ENCODE measurements at regions not wholly inside any gene's neighbourhood (a gene's known extent, or its start where the extent isn't known, plus 50 kb on each side); places are given as distances from the start of the nearest gene placed in this dataset.
"Not testable (repeated sequence)": the region's sequence is repeated elsewhere in the genome, so short reads cannot be mapped to it uniquely, and the experiment has no call there.

DNA sequence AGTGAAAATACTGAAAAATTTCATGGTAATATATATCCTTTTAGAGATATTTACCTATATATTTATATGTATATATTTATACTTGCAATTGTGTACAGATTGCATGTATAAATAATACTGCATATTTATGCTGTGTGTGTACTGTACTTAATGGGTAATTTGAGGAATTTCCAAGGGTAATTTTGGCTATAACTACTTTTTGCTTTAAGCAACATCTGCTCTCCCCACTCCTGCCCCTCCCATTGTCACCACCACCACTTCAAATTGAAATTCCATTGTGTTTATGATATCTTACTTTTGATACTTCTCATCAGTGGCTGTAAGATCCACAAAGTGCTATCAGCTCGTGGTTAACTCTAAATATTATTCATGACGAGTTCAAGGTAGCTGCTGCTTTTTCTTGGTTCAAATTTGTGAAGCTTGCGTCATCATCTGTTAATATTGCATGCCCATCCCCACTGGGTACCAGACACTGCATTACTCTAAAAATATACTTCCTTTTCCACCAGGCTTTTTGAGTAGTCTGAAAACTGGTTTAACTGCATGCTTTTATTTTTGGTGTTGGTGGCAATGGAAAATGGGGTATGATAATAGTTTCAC is 91.7 kb upstream of the MITF start:
- DNase-seq (ENCODE audit: low read depth) = no peak

DNA sequence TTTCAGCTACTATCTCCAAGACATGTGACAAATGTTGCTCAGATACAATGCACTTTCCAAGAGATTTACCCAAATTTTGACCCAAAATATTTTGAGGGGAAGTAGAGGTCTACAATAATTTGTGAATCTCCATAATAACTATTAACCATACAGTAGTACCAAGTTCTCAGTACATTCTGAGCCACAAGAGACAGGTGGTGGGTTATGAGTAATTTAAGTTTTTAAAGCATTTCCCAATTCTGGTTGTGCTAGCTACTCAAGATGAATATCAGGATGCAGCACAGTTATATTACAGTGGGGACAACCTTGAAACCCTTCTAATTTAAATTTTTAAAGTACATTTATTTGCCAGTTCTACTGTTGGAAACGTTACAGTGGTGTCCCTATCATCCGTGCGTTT is 92.2 kb upstream of the MITF start:
- DNase-seq (ENCODE audit: low read depth) = no peak

DNA sequence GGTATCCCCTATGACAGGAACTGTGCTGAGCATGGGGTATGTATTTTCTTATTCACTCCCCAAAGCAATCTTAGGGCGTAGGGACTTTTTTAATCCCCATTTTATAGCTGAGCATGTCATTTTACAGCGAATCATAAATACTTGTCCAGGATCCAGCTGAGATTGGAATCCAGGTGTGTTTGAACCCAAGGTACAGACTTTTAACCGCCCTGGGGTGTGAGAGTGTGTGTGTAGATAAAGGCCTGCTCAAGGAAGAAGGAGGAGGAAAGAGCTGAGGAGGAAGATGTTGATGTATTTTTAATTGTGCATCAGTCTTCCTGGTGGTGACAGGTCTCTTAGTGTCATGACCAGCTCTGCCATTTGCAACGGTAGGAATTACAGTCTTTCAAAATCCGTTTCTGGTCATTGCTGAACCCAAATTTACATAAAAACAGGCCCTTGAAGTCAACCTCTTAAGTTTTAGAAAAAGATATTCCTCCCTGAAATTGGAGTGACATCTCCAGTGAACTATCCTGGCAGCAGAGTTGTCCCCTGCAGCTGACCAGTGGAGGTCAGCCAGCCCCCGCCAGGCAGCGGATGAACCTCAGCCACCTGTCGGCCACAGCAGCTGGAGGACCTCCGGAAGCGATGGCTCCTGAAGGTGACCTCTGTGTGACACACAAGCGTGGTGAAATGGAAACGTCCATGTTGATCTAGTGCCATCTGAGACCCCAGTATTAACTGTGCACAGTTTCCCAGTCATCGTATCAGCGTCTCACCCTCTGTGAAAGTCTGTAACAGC is 92.8 kb upstream of the MITF start:
- no peak for DNase-seq (ENCODE audit: low read depth)

GRCh38 chr3:69642606-69643005 is 96.7 kb upstream of the MITF start:
- no peak for DNase-seq (ENCODE audit: low read depth)

- DNase-seq (ENCODE audit: low read depth) = no peak
These were observed 99.4 kb upstream of the MITF start for GRCh38 chr3:69639851-69640250.

DNA sequence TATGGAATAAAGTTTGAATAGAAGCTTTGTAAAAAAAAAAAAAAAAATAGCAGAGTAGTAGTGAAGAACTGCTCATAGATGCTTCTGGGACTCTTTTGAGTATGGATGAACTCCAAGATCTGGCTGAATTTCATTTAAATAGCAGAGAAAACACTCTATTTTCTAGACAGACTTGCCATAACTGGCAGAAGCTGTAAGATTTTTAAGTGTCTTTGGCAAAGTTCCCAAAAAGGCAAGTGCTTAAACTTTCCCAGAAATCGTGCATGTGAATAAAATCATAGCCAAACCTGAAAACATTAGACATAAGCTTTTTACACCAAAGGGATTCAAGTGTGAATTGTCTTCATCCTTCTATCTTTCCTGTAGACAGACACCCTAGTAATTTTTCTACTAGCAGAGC is 110.3 kb upstream of the MITF start:
- no peak for DNase-seq (ENCODE audit: low read depth)

GRCh38 chr3:69613286-69613685 is 126.0 kb upstream of the MITF start:
- no peak for DNase-seq (ENCODE audit: low read depth)

DNA sequence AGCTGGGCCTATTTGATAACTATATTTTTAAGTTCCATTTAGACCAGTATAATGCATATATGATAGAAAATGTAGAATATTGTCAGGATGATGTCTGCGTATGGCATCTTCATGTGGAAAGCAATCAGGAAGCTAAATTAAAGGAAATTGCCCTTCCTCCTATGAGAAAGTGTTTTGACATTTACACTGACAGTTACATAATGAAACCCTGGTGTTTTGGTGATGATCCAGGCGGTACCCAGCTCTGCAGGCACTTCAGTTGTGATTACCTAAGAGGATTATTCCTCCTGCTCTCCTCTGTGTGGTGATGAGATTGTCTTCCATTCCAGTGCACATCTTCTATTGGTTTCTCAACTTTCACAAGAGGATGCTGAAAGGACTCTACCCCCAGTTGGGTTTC is 126.5 kb upstream of the MITF start:
- no peak for DNase-seq (ENCODE audit: low read depth)

GRCh38 chr3:69609566-69609965 is 129.7 kb upstream of the MITF start:
- not testable (repeated sequence) for DNase-seq (ENCODE audit: low read depth)

DNA sequence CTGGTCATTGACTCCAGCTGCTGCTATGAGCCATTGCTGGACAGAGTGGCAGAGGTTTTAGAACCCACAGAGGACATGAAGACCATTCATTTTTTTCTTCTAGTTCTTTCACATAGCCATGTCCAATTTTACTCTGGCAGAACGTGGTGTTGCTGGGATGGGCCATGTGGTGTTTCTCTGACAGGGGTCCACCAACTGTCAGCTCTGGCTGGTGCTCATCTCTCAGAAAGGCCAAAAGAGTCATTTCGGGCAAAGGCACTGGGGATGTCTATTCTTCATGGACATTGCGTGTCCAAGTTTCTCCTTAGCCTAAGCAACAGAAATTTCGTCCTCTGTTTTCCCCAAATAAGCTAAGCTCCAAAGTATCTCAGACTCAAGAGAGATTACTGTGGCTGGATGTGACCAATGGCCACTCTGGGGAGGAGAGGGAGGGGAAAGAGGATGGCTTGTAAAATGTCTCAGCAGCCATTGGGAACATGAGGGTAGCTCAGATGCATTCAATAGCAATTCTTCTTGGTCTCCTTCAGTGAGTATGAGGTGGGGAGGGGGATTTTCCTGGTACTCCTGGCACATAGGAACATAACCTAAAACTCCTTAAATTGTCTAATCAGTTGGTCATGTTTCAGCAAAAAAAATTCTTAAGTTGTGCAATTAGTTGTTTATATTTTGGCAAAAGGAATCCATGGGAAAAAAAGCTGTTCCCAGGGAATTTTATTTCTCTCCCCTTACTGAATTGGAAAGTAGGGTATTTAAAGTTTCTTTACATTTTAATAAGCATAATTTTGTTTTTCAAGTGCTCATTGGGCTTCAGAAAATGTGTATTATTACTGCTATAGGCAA is 131.6 kb upstream of the MITF start:
- DNase-seq (ENCODE audit: low read depth) = no peak

DNA sequence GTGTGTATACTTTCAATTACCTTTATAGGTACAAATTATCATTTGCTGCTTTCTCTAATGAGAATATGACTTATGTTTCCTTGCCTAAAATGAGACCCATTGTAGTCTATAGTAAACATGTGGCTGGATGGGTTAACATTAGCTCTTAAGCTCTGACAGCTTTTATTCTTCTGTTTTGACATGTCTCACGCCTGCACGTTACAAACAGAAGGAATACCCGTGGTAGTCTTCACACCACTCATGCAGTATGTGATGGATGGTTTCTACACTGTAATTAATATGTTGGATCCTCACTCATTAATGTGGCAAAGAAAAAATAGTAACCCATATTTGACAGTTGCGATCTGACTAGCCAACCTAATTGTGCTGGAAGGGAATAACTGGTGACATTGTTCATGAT is 133.4 kb upstream of the MITF start:
- DNase-seq (ENCODE audit: low read depth) = no peak

DNA sequence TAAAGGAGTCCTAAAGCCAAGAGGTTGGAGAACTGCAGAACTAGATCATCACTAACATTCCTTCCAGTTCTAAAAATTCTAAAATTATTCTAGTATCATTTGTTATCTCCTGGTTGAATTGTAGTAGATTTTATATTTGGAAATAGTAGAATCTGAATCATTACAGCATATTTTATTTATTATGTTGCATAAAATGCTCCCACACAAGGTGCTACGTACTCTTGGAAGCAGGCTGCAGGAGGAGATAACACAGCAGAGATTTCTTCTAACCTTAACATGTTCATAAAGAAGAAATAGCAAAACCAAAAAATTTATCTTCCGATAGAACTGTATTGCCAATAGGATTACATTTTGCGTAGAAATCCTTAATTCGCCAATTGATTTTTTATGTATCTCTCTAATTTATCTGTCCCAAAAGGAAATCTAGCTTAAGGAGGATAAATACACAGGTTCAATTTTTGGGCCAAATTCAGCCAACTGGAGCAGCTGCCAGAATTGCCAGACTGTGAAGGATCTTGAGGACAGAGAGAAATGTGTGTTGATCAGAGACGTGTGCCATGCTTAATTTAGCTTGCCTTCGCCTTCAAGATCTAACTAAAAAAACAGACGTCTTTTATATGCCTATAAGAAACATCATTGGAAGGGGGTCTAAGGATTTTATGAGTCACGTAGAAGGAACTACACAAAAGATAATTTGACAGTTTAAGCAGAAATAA is 134.4 kb upstream of the MITF start:
- no peak for DNase-seq (ENCODE audit: low read depth)

DNA sequence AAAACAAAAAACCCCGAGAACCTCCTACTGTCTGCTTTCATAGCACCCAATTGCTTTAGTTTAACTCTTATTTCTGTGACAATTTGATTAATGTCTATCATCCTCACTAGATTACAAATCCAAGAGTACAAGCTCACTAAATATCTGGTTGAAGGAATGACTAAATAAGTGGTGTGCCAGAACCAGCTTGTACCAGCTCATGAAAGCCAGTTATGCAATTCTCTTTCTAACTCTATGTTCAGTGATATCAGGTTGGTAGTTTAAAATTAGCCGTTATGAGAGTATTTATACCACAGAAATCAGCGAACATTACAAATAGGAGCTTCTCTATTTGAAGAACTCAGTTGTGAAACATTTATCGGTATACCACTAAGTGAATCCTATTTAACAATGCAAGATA is 137.2 kb upstream of the MITF start:
- no peak for DNase-seq (ENCODE audit: low read depth)

DNA sequence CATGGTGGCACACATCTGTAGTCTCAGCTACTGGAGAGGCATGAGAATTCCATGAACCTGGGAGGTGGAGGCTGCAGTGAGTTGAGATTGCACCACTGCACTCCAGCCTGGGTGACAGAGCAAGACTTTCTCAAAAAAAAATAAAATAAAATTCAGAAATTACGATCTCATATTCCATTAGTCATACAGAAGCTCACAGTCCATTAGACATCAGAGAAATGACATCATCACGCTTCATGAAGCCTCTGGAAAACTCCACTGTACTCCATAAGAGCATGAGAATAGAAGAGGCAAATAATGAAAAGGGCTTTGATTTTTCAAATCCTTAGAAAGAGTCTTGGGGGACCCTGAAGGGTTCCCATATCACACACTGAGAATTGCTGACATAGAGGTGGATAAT is 145.0 kb upstream of the MITF start:
- DNase-seq (ENCODE audit: low read depth) = no peak

DNA sequence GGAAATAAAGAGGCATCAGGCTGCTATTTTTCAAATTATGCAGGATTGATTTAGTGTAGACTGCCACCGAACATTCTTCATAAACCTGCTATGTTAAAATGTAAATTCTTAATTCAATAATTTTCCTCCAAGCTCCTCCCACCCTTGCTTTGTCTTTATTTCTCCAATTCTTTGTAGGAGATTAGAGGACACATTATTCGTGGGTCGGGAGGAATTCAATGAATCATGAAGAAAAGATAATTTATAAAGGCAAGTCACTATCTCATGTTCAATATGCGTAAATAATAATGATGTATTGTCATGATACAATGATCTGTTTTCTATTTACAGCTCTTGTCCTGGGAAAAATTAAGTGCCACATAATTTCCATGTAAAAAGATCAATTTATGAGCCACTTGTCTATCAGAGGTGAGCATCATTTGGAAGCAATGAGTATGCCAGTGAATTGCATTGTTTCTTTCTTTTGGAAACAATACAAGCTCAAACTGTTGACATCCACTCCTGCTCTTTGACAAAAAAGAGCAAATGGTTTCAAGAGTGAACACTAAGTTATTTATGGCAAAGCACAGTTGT is 148.0 kb upstream of the MITF start:
- DNase-seq (ENCODE audit: low read depth) = no peak

DNA sequence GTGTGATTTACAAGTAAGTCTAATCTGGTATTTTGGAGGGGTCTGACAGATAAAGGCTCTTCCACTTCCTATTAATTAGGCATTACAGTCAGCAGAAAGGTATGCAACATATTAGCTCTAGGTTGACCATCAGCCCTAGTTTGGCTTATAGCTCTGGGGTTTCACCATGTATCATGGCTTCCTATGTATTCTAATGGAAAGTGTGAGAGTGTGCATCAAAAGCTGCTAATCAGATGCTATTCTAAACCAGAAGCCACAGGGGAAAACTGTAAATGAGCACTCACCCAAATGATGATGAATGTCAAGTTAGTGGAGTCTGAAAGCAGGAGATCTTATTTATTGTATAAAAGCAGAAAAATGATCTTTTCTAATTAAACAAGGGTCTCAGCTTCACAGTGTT is 149.2 kb upstream of the MITF start:
- DNase-seq (ENCODE audit: low read depth) = no peak

- no peak for DNase-seq (ENCODE audit: low read depth)
These were observed 151.1 kb upstream of the MITF start for GRCh38 chr3:69588170-69588569.

- DNase-seq (ENCODE audit: low read depth) = no peak
These were observed 153.8 kb upstream of the MITF start for GRCh38 chr3:69585472-69585871.

DNA sequence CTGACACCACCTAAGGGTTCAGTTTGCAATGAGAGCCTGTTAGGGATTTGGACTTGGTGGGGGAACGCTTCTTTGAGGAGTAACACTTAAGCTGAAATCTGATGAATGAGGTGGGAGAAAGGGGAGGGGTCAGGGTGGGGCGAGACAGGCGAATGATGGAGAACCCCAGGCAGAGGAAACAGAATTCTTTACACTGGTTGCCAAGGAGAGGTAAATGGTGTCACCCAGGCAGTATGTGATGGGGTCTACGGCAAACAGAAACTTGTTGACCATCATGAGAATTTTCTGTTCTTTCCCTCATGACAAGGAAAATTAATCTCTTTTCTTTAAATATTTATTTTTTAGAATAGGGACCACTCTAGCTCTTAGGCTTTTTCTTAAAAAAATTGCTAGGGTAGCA is 157.2 kb upstream of the MITF start:
- no peak for DNase-seq (ENCODE audit: low read depth)

- DNase-seq (ENCODE audit: low read depth) = no peak
These were observed 159.8 kb upstream of the MITF start for GRCh38 chr3:69579306-69580041.

DNA sequence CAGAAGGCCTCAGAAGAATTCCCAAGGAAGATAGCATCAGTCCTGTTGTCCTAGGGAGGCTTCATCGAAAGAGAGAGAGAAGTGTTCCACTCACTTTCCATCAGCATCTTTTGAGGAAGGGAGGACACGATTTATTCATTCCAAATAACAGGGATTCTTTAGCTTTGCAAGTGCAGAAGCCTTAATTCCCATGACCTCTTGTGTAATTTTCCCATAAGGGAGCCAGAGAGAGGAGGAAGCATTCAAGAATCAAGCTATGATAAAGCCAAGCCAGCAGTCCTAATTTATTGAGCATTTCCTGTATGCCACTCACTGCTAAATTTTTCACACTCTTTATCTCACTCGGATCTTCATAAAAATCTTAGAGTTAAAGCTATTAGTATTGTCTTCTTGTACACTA is 169.7 kb upstream of the MITF start:
- DNase-seq (ENCODE audit: low read depth) = no peak
